Aorta (tissue), 5 donors: ENCODE measurements at regions not wholly inside any gene's neighbourhood (a gene's known extent, or its start where the extent isn't known, plus 50 kb on each side); places are given as distances from the start of the nearest gene placed in this dataset.
"Not testable (repeated sequence)": the region's sequence is repeated elsewhere in the genome, so short reads cannot be mapped to it uniquely, and the experiment has no call there.

ENCODE experiments used
- ATAC-seq: fragments of 200-7000 bp; cut with Tn5 transposase; one replicate; pipeline ENCODE4 v1.9.1; 2022; ENCODE audit warnings: moderate library complexity; ENCODE audit not compliant: low FRiP score
- DNase-seq, 2 donors: peaks; one replicate each; pipeline ENCODE4 v3.0.0-alpha.2; 2020
- H3K27ac ChIP-seq, 2 donors: one replicate each; pipeline ENCODE4 v1.5.1; 2013; ENCODE audit warnings: low read length in 2 of 2, mild to moderate bottlenecking in 2 of 2, moderate library complexity in 2 of 2, control low read depth in 1 of 2, inconsistent platforms in 1 of 2, low read depth in 1 of 2
- H3K27me3 ChIP-seq, 2 donors: one replicate each; pipeline ENCODE4 v1.6.1; 2013; ENCODE audit warnings: control low read depth in 1 of 2, low read length in 1 of 2, mild to moderate bottlenecking in 1 of 2, moderate library complexity in 1 of 2; ENCODE audit not compliant: insufficient read depth in 2 of 2, control insufficient read depth in 1 of 2
- H3K36me3 ChIP-seq, 2 donors: one replicate each; pipeline ENCODE4 v1.6.1; 2013; ENCODE audit warnings: control low read depth in 1 of 2, low read length in 1 of 2, mild to moderate bottlenecking in 1 of 2; ENCODE audit not compliant: insufficient read depth in 2 of 2, control insufficient read depth in 1 of 2
- H3K4me1 ChIP-seq, 2 donors: one replicate each; pipeline ENCODE4 v1.6.1; 2013; ENCODE audit warnings: low read length in 2 of 2, control low read depth in 1 of 2, mild to moderate bottlenecking in 1 of 2, moderate library complexity in 1 of 2; ENCODE audit not compliant: insufficient read depth in 2 of 2, control insufficient read depth in 1 of 2
- H3K4me3 ChIP-seq, 2 donors: one replicate each; pipeline ENCODE4 v1.5.1; 2013; ENCODE audit warnings: low read length in 2 of 2, control low read depth in 1 of 2, mild to moderate bottlenecking in 1 of 2
- H3K9me3 ChIP-seq: one replicate; pipeline ENCODE4 v1.6.1; 2013; ENCODE audit warnings: mild to moderate bottlenecking, low read length; ENCODE audit not compliant: control insufficient read depth
- WGBS, 2 donors: extraction: QIAGEN DNeasy Blood & Tissue Kit; methylation state at CpG; one replicate each; pipeline ENCODE4 v1.1.7; 2013; 5-methylcytosine and 5-hydroxymethylcytosine counted together
- intact Hi-C, 2 donors: fragments of 100-400 bp; cut with DNase I; formaldehyde crosslinking; loops; one replicate each; pipeline versions ENCODE4 v1.14.2 to v1.15.0; 2022
- donor health status: healthy with polysubstance abuse.
- donor health status: Bipolar disorder and iron deficiency.
- donor health status: DM: no; HTN: no; CAD: no.
- donor health status: DM: no; HTN: no; CAD: no.
- donor health status: DM: yes; HTN: yes; CAD: no.

- no peak for ATAC-seq
- no peak overlapping the region for H3K4me3 ChIP-seq
- no peak for DNase-seq
- H3K36me3 ChIP-seq: no peaks in the 10 kb centered on the region
- no peak overlapping the region for H3K27ac ChIP-seq
- H3K4me1 ChIP-seq: no peaks in the 10 kb centered on the region
- intact Hi-C loops: no loop called here
- H3K27me3 ChIP-seq: peaks cover 0 to 2% of the 10 kb centered on the region in 2 donors
- WGBS, 2 donors: 63 to 66% methylated on average over 2 of the region's 2 CpGs
- H3K9me3 ChIP-seq: no peaks in the 10 kb centered on the region
Measured at GRCh38 chr6:113060664-113061063, 713.5 kb downstream of the RFPL4B start.

DNA sequence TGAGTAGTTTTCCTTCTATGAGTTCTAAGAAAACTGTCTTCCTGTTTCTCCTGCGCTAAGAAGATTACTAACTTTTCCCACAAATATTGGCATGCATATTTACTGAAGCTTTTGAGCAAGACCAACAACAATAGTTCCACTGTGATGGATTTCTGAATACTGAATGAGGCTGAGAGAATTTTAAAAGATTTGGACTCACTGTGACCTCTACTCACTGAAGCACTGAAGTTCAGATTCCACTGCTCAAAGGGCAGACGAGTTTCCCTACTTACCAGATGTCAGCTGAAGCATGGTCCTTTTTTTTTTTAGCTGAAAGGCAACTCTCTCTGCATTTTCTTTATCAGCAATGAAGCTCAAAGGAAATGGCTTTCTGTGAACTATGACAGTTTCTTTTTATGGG, 718.5 kb downstream of the RFPL4B start:
- no peaks in the 10 kb centered on the region for H3K36me3 ChIP-seq
- intact Hi-C loops: no loop called here
- WGBS, 2 donors: 51 to 74% methylated on average over 2 of the region's 2 CpGs
- ATAC-seq: no peak
- H3K27me3 ChIP-seq: peaks cover 0 to 2% of the 10 kb centered on the region in 2 donors
- no peak overlapping the region for H3K4me3 ChIP-seq
- H3K27ac ChIP-seq: no peak overlapping the region
- no peaks in the 10 kb centered on the region for H3K9me3 ChIP-seq
- DNase-seq: no peak
- no peaks in the 10 kb centered on the region for H3K4me1 ChIP-seq

GRCh38 chr6:113067612-113068275, 720.6 kb downstream of the RFPL4B start:
- H3K9me3 ChIP-seq: no peaks in the 10 kb centered on the region
- no peaks in the 10 kb centered on the region for H3K36me3 ChIP-seq
- H3K4me3 ChIP-seq: no peak overlapping the region
- ATAC-seq (no peak), DNase-seq (no peak)
- peaks cover 0 to 2% of the 10 kb centered on the region in 2 donors for H3K27me3 ChIP-seq
- intact Hi-C loops: no loop called here
- 92 to 96% methylated on average over 3 of the region's 3 CpGs for WGBS, 2 donors
- no peaks in the 10 kb centered on the region for H3K4me1 ChIP-seq
- no peak overlapping the region for H3K27ac ChIP-seq

- Histone ChIP-seq H3K36me3 (no peaks in the 10 kb centered on the region), H3K9me3 (no peaks in the 10 kb centered on the region), H3K27ac (no peak overlapping the region), H3K27me3 (peaks cover 0 to 2% of the 10 kb centered on the region in 2 donors), H3K4me3 (no peak overlapping the region), H3K4me1 (no peaks in the 10 kb centered on the region)
- ATAC-seq (no peak), DNase-seq (no peak)
- intact Hi-C loops: no loop called here
- WGBS, 2 donors: 75 to 80% methylated on average over 2 of the region's 2 CpGs
Measured at GRCh38 chr6:113068570-113068969, 721.4 kb downstream of the RFPL4B start.

- ATAC-seq, H3K4me1 ChIP-seq, H3K36me3 ChIP-seq, intact Hi-C loops, H3K9me3 ChIP-seq, H3K27ac ChIP-seq, H3K4me3 ChIP-seq, DNase-seq, H3K27me3 ChIP-seq: not testable (repeated sequence)
- WGBS, 2 donors: 95% methylated on average over 3 of the region's 3 CpGs
Measured at GRCh38 chr6:113070681-113071080, 723.6 kb downstream of the RFPL4B start.

DNA sequence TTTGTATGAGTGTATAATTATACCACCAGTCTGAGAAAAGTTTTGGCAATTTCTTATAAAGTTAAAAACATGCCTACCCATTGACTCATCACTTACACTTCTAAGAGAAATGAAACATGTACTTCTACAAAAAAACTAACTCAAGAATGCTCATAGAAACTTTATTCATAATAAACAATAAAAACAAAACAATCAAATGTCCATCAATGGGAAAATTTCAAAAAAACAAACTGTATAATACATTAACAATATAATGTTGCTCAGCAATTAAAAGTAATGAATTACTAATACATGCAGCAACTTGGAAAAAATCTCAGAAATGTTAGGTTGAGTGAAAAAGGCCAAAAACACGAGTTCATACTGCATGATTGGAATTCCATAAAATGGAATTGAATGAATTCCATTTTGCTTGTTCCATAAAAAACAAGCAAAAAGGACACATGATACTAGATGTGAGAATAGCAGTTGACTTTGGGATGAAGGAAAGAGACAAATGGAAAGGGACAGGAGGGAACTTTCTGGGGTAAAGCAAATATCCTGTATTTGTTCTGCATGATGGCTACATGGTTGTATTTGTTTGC, 726.6 kb downstream of the RFPL4B start:
- intact Hi-C loops: no loop called here
- WGBS, 2 donors: 5 to 6% methylated on average over 1 of the region's 1 CpG

DNA sequence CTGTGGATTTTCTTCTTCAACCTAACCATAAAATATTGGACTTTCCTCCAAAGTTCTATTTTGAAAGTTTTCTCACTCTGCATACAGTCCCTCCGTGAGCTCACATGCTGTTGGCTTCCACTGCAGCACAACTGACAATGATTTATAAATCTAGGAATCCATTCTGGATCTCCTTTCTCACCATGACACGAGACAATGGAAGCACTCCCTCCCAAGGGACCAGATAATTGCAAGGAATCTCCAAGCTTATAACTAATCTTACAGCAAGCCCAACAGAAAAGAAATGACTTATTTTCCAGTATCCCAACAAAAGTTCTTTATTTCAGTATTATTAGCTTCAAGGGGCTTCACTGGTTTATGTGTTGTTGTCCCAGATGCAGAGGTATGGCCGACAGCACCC, 729.0 kb downstream of the RFPL4B start:
- Histone ChIP-seq H3K9me3 (no peaks in the 10 kb centered on the region), H3K4me1 (no peaks in the 10 kb centered on the region), H3K4me3 (no peak overlapping the region), H3K27me3 (no peaks in the 10 kb centered on the region), H3K36me3 (no peaks in the 10 kb centered on the region), H3K27ac (no peak overlapping the region)
- WGBS, 2 donors: 46 to 52% methylated on average over 3 of the region's 3 CpGs
- ATAC-seq: no peak
- DNase-seq: no peak
- intact Hi-C loops: no loop called here

More for the DNA sequence above, 726.6 kb downstream of the RFPL4B start:
- Histone ChIP-seq H3K27ac (no peak overlapping the region), H3K27me3 (no peaks in the 10 kb centered on the region), H3K4me1 (no peaks in the 10 kb centered on the region), H3K4me3 (no peak overlapping the region), H3K36me3 (no peaks in the 10 kb centered on the region), H3K9me3 (no peaks in the 10 kb centered on the region)
- ATAC-seq: no peak
- no peak for DNase-seq

- no peaks in the 10 kb centered on the region for H3K36me3 ChIP-seq
- no peaks in the 10 kb centered on the region for H3K9me3 ChIP-seq
- intact Hi-C loops: no loop called here
- 92 to 94% methylated on average over 1 of the region's 1 CpG for WGBS, 2 donors
- no peak for DNase-seq
- no peaks in the 10 kb centered on the region for H3K27me3 ChIP-seq
- no peak for ATAC-seq
- no peaks in the 10 kb centered on the region for H3K4me1 ChIP-seq
- no peak overlapping the region for H3K4me3 ChIP-seq
- no peak overlapping the region for H3K27ac ChIP-seq
Measured at GRCh38 chr6:113076816-113077215, 729.7 kb downstream of the RFPL4B start.

GRCh38 chr6:113077794-113078193, 730.7 kb downstream of the RFPL4B start:
- WGBS, 2 donors: 97 to 99% methylated on average over 2 of the region's 2 CpGs
- intact Hi-C loops: no loop called here

More at GRCh38 chr6:113077794-113078193, 730.7 kb downstream of the RFPL4B start:
- no peaks in the 10 kb centered on the region for H3K9me3 ChIP-seq
- no peak for DNase-seq
- no peak overlapping the region for H3K27ac ChIP-seq
- no peaks in the 10 kb centered on the region for H3K4me1 ChIP-seq
- H3K36me3 ChIP-seq: no peaks in the 10 kb centered on the region
- no peak for ATAC-seq
- H3K4me3 ChIP-seq: no peak overlapping the region
- H3K27me3 ChIP-seq: no peaks in the 10 kb centered on the region
